ENCODE measurements at regions not wholly inside any gene's neighbourhood (a gene's known extent, or its start where the extent isn't known, plus 50 kb on each side); places are given as distances from the start of the nearest gene placed in this dataset.
A peak's percentile ranks its signal among the peaks of the same experiment; 100 is the strongest.

DNA sequence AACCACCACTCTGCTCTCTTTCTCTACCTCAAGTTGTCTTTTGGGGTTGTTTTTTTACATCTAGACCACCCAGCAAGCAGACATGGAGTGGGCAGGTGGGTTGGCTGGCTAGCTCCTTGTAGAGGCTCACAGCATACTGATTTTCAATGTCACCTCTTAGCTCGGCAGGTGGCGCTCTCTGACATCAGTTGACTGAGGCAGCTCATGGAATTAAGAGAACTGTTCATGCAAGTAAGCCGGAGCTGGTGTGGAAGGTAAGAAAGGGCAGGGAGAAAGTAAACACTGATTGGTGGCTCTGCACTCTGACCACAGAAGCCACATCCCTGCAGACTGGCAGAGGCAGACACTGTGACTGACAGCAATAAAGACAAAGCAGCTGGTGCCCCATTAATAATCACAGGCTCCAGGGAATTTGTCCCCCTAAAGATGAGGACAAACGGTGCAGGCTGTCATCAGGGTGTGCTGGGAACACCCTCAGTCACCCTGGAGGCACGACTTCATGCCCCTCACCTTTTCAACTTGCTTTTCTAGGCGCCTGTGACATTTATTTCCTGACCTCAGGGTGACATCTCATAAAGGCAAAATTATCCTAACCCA lies 226.8 kb downstream of the LMX1A start:
- TF ChIP-seq, protein P1, sequence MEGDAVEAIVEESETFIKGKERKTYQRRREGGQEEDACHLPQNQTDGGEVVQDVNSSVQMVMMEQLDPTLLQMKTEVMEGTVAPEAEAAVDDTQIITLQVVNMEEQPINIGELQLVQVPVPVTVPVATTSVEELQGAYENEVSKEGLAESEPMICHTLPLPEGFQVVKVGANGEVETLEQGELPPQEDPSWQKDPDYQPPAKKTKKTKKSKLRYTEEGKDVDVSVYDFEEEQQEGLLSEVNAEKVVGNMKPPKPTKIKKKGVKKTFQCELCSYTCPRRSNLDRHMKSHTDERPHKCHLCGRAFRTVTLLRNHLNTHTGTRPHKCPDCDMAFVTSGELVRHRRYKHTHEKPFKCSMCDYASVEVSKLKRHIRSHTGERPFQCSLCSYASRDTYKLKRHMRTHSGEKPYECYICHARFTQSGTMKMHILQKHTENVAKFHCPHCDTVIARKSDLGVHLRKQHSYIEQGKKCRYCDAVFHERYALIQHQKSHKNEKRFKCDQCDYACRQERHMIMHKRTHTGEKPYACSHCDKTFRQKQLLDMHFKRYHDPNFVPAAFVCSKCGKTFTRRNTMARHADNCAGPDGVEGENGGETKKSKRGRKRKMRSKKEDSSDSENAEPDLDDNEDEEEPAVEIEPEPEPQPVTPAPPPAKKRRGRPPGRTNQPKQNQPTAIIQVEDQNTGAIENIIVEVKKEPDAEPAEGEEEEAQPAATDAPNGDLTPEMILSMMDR (IDR thresholded peaks at IDR 0.05; ENCODE audit: low read depth, low read length, poor library complexity, severe bottlenecking) = peak; percentile 83
- no peak for TF ChIP-seq EZH2phosphoT487 (IDR thresholded peaks at IDR 0.05; ENCODE audit: borderline replicate concordance, low read length)
